ENCODE measurements at regions not wholly inside any gene's neighbourhood (a gene's known extent, or its start where the extent isn't known, plus 50 kb on each side); places are given as distances from the start of the nearest gene placed in this dataset.

GRCh38 chr4:126890383-126890782 lies 742.4 kb upstream of the INTU start:
- H3K4me1 Mint-ChIP-seq (ENCODE audit: unreplicated experiment), result no peaks in the 10 kb centered on the region
- no peak overlapping the region for H3K4me3 Mint-ChIP-seq (ENCODE audit: unreplicated experiment)
- no peak overlapping the region for H3K27ac Mint-ChIP-seq (ENCODE audit: unreplicated experiment)
- H3K9me3 Mint-ChIP-seq (ENCODE audit: unreplicated experiment), result no peaks in the 10 kb centered on the region
- no peaks in the 10 kb centered on the region for H3K27me3 Mint-ChIP-seq (ENCODE audit: unreplicated experiment)
- no peak for TF ChIP-seq CTCF (IDR thresholded peaks at IDR 0.05; ENCODE audit: unreplicated experiment)
- H3K36me3 Mint-ChIP-seq (ENCODE audit: low read depth, unreplicated experiment), result no peaks in the 10 kb centered on the region
- DNase-seq (ENCODE audit: low spot score), result no peak

- Mint-ChIP-seq H3K27me3 (ENCODE audit: unreplicated experiment) (no peaks in the 10 kb centered on the region), H3K4me3 (ENCODE audit: unreplicated experiment) (no peak overlapping the region), H3K9me3 (ENCODE audit: unreplicated experiment) (no peaks in the 10 kb centered on the region), H3K36me3 (ENCODE audit: low read depth, unreplicated experiment) (peaks cover under 1% of the 10 kb centered on the region), H3K4me1 (ENCODE audit: unreplicated experiment) (no peaks in the 10 kb centered on the region), H3K27ac (ENCODE audit: unreplicated experiment) (no peak overlapping the region)
- DNase-seq (ENCODE audit: low spot score), result no peak
- no peak for TF ChIP-seq CTCF (IDR thresholded peaks at IDR 0.05; ENCODE audit: unreplicated experiment)
Observed at GRCh38 chr4:126890994-126891393, 741.8 kb upstream of the INTU start.

GRCh38 chr4:126894963-126895362 lies 737.8 kb upstream of the INTU start:
- Mint-ChIP-seq H3K36me3 (ENCODE audit: low read depth, unreplicated experiment) (peaks cover 3% of the 10 kb centered on the region), H3K4me1 (ENCODE audit: unreplicated experiment) (no peaks in the 10 kb centered on the region), H3K4me3 (ENCODE audit: unreplicated experiment) (no peak overlapping the region), H3K27me3 (ENCODE audit: unreplicated experiment) (no peaks in the 10 kb centered on the region), H3K9me3 (ENCODE audit: unreplicated experiment) (no peaks in the 10 kb centered on the region), H3K27ac (ENCODE audit: unreplicated experiment) (no peak overlapping the region)
- no peak for TF ChIP-seq CTCF (IDR thresholded peaks at IDR 0.05; ENCODE audit: unreplicated experiment)
- no peak for DNase-seq (ENCODE audit: low spot score)

- Mint-ChIP-seq H3K9me3 (ENCODE audit: unreplicated experiment) (no peaks in the 10 kb centered on the region), H3K4me1 (ENCODE audit: unreplicated experiment) (no peaks in the 10 kb centered on the region), H3K27me3 (ENCODE audit: unreplicated experiment) (no peaks in the 10 kb centered on the region), H3K27ac (ENCODE audit: unreplicated experiment) (no peak overlapping the region), H3K36me3 (ENCODE audit: low read depth, unreplicated experiment) (peaks cover 3% of the 10 kb centered on the region), H3K4me3 (ENCODE audit: unreplicated experiment) (no peak overlapping the region)
- DNase-seq (ENCODE audit: low spot score), result no peak
- no peak for TF ChIP-seq CTCF (IDR thresholded peaks at IDR 0.05; ENCODE audit: unreplicated experiment)
Observed at GRCh38 chr4:126895988-126896570, 736.7 kb upstream of the INTU start.

GRCh38 chr4:126897038-126897437 lies 735.7 kb upstream of the INTU start:
- H3K9me3 Mint-ChIP-seq (ENCODE audit: unreplicated experiment), result no peaks in the 10 kb centered on the region
- no peaks in the 10 kb centered on the region for H3K4me1 Mint-ChIP-seq (ENCODE audit: unreplicated experiment)
- TF ChIP-seq CTCF (IDR thresholded peaks at IDR 0.05; ENCODE audit: unreplicated experiment), result no peak
- peaks cover 3% of the 10 kb centered on the region for H3K36me3 Mint-ChIP-seq (ENCODE audit: low read depth, unreplicated experiment)
- no peaks in the 10 kb centered on the region for H3K27me3 Mint-ChIP-seq (ENCODE audit: unreplicated experiment)
- no peak for DNase-seq (ENCODE audit: low spot score)
- H3K27ac Mint-ChIP-seq (ENCODE audit: unreplicated experiment), result no peak overlapping the region
- H3K4me3 Mint-ChIP-seq (ENCODE audit: unreplicated experiment), result no peak overlapping the region
